ENCODE measurements at regions not wholly inside any gene's neighbourhood (a gene's known extent, or its start where the extent isn't known, plus 50 kb on each side); places are given as distances from the start of the nearest gene placed in this dataset.
A peak's percentile ranks its signal among the peaks of the same experiment; 100 is the strongest.

- Mint-ChIP-seq H3K27ac (ENCODE audit: unreplicated experiment) (no peak overlapping the region), H3K36me3 (ENCODE audit: low read depth) (no peaks in the 10 kb centered on the region), H3K4me3 (ENCODE audit: unreplicated experiment) (no peak overlapping the region), H3K9me3 (ENCODE audit: low read depth) (peaks cover 7% of the 10 kb centered on the region), H3K4me1 (ENCODE audit: low read depth) (peaks cover 22% of the 10 kb centered on the region), H3K27me3 (ENCODE audit: low read depth) (peaks cover 19% of the 10 kb centered on the region)
- TF ChIP-seq, protein P1, sequence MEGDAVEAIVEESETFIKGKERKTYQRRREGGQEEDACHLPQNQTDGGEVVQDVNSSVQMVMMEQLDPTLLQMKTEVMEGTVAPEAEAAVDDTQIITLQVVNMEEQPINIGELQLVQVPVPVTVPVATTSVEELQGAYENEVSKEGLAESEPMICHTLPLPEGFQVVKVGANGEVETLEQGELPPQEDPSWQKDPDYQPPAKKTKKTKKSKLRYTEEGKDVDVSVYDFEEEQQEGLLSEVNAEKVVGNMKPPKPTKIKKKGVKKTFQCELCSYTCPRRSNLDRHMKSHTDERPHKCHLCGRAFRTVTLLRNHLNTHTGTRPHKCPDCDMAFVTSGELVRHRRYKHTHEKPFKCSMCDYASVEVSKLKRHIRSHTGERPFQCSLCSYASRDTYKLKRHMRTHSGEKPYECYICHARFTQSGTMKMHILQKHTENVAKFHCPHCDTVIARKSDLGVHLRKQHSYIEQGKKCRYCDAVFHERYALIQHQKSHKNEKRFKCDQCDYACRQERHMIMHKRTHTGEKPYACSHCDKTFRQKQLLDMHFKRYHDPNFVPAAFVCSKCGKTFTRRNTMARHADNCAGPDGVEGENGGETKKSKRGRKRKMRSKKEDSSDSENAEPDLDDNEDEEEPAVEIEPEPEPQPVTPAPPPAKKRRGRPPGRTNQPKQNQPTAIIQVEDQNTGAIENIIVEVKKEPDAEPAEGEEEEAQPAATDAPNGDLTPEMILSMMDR (IDR thresholded peaks at IDR 0.05) = peak; percentile 43
- no peak for DNase-seq (ENCODE audit: low spot score)
Observed at GRCh38 chr5:171597946-171598640, 178.6 kb downstream of the FGF18 start.

- DNase-seq (ENCODE audit: low spot score) = no peak
Observed at GRCh38 chr5:171598641-171599152, 179.2 kb downstream of the FGF18 start.

GRCh38 chr5:171599411-171599810 is 180.0 kb downstream of the FGF18 start:
- no peak for DNase-seq (ENCODE audit: low spot score)
- H3K4me1 Mint-ChIP-seq (ENCODE audit: low read depth) = peaks cover 22% of the 10 kb centered on the region
- TF ChIP-seq, protein P1 (IDR thresholded peaks at IDR 0.05) = no peak
- peaks cover 3% of the 10 kb centered on the region for H3K36me3 Mint-ChIP-seq (ENCODE audit: low read depth)
- H3K4me3 Mint-ChIP-seq (ENCODE audit: unreplicated experiment) = no peak overlapping the region
- H3K27ac Mint-ChIP-seq (ENCODE audit: unreplicated experiment) = no peak overlapping the region
- H3K9me3 Mint-ChIP-seq (ENCODE audit: low read depth) = peaks cover 7% of the 10 kb centered on the region
- H3K27me3 Mint-ChIP-seq (ENCODE audit: low read depth) = peaks cover 28% of the 10 kb centered on the region

More at GRCh38 chr5:171598641-171599152, 179.2 kb downstream of the FGF18 start:
- H3K4me1 Mint-ChIP-seq (ENCODE audit: low read depth) = peaks cover 22% of the 10 kb centered on the region
- no peak overlapping the region for H3K4me3 Mint-ChIP-seq (ENCODE audit: unreplicated experiment)
- H3K27me3 Mint-ChIP-seq (ENCODE audit: low read depth) = peaks cover 22% of the 10 kb centered on the region
- H3K27ac Mint-ChIP-seq (ENCODE audit: unreplicated experiment) = no peak overlapping the region
- TF ChIP-seq, protein P1 (IDR thresholded peaks at IDR 0.05) = no peak
- H3K36me3 Mint-ChIP-seq (ENCODE audit: low read depth) = no peaks in the 10 kb centered on the region
- peaks cover 7% of the 10 kb centered on the region for H3K9me3 Mint-ChIP-seq (ENCODE audit: low read depth)

DNA sequence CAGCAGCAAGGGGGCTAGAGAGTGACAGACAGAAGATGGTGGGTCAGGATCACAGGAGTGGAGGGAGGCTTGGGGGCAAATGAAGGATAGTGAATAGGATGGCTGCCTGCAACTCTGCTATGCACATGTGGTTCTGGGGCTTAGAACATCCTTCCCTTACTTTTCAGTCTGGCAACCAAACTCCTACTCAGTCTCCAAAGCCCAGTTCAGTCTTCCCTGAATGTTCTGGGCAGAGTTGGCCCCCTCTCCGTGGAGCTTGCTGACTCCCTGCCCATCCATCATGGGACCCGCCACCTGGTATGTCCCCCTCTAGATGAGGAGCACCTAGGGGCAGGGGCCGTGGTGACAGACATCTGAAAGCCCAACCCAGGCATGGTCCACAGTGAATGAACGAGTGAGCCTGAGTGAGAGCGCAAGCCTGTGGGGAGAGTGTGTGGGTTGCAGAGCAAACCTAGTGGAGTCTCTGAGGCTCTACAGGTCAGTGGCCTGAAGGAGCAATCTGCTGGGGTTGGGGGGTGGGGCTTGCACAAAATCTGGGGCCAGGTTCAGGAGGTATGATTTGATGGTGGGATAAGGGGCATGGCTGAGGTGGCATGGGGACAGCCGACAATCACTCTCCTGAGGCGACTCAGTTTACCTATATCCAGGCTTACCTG is 180.6 kb downstream of the FGF18 start:
- TF ChIP-seq, protein P1 (IDR thresholded peaks at IDR 0.05) = no peak
- H3K4me3 Mint-ChIP-seq (ENCODE audit: unreplicated experiment) = no peak overlapping the region
- H3K9me3 Mint-ChIP-seq (ENCODE audit: low read depth) = peaks cover 7% of the 10 kb centered on the region
- H3K27me3 Mint-ChIP-seq (ENCODE audit: low read depth) = peaks cover 31% of the 10 kb centered on the region
- peaks cover 22% of the 10 kb centered on the region for H3K4me1 Mint-ChIP-seq (ENCODE audit: low read depth)
- peaks cover 4% of the 10 kb centered on the region for H3K36me3 Mint-ChIP-seq (ENCODE audit: low read depth)
- H3K27ac Mint-ChIP-seq (ENCODE audit: unreplicated experiment) = no peak overlapping the region
- no peak for DNase-seq (ENCODE audit: low spot score)

GRCh38 chr5:171600741-171601265 is 181.4 kb downstream of the FGF18 start:
- Mint-ChIP-seq H3K4me1 (ENCODE audit: low read depth) (peaks cover 16% of the 10 kb centered on the region), H3K4me3 (ENCODE audit: unreplicated experiment) (no peak overlapping the region), H3K36me3 (ENCODE audit: low read depth) (peaks cover 4% of the 10 kb centered on the region), H3K27ac (ENCODE audit: unreplicated experiment) (no peak overlapping the region), H3K27me3 (ENCODE audit: low read depth) (peaks cover 31% of the 10 kb centered on the region), H3K9me3 (ENCODE audit: low read depth) (peaks cover 7% of the 10 kb centered on the region)
- no peak for DNase-seq (ENCODE audit: low spot score)
- TF ChIP-seq, protein P1 (IDR thresholded peaks at IDR 0.05) = no peak
